ENCODE measurements at regions not wholly inside any gene's neighbourhood (a gene's known extent, or its start where the extent isn't known, plus 50 kb on each side); places are given as distances from the start of the nearest gene placed in this dataset.

DNA sequence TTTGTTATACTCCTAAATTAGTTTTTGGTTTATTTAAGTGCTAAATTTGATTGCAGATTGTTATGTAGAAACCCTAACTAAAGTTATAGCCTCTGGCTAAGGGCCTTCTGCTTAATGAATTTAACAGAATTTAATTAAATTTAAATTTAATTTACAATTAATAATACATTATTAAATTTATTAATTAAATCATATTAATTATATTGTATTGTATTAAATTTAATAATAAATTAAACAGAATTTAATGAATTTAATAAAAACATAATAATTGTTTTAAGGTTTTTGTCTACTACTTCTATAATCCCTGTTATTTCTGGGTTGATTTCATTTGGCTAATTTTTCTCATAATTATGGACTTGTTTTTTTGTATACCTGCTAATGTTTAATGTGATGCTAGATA is 141.9 kb upstream of the TECRL start:
- no peak for DNase-seq

DNA sequence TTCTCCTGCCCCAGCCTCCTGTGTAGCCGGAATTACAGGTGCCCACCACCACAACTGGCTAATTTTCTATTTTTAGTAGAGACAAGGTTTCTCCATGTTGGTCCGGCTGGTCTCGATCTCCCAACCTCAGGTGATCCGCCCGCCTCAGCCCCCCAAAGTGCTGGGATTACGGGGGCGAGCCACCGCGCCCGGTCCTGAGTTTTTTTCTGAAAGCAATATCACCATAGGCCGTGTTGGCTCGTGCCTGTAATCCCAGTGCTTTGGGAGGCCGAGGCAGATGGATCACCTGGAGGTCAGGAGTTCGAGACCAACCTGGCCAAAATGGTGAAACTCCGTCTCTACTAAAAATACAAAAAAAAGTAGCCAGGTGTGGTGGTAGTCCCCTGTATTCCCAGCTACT is 136.3 kb upstream of the TECRL start:
- DNase-seq, result no peak

- DNase-seq, result peak; percentile 33
These were observed 130.1 kb upstream of the TECRL start for GRCh38 chr4:64539234-64539849.

DNA sequence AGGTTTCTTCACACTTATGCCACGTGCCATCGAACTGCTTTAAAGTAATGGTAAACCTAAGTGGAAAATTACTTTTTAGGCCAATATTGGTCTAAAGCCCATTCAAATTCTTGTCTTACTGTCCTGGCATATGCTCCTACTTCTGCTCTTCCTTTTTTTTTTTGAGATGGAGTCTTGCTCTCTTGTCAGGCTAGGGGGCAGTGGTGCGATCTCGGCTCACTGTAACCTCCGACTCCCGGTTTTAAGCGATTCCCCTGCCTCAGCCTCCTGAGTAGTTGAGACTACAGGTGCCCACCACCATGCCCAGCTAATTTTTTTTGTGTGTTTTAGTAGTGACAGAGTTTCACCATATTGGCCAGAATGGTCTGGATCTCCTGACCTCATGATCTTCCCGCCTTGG is 129.0 kb upstream of the TECRL start:
- DNase-seq, result no peak

- DNase-seq, result no peak
These were observed 124.4 kb upstream of the TECRL start for GRCh38 chr4:64533637-64534036.

- no peak for DNase-seq
These were observed 123.9 kb upstream of the TECRL start for GRCh38 chr4:64533159-64533558.

DNA sequence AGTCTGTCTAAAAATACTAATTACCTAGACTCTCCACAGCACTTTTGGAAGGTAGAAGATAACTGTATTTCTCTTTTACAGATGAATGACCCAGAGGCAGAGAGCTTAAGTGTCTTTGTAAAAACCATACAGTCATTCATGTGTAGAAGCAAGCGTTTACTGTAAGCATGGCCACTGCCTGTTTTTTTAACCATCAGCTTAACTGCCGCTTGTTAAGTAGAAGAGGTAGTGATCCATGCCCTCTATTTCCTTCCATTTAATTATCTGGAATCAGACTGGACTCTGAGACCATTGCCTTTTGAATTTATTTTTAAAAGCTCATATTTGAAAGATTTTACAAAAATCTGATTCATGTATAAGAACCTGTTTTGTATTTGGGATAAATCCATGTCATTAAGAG is 111.2 kb upstream of the TECRL start:
- DNase-seq, result no peak

GRCh38 chr4:64518600-64518999 is 109.3 kb upstream of the TECRL start:
- DNase-seq, result no peak

DNA sequence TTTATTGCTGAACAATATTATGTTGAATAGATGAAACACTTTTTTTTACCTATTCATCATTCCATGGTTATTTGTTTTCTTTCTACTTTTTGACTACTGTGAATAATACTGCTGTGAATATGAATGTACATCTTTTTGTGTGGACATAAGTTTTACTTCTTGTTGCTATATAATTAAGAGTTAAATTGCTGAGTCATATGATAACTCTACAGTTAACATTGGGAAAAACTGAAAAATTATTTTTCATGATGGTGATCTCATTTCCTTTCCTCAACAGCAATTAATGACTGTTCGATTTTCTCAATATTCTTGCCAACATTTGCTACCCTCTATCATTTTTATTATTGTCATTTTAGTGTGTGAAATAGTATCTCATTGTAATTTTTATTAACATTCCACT is 106.9 kb upstream of the TECRL start:
- no peak for DNase-seq

- DNase-seq, result no peak
These were observed 98.8 kb upstream of the TECRL start for GRCh38 chr4:64508089-64508488.

DNA sequence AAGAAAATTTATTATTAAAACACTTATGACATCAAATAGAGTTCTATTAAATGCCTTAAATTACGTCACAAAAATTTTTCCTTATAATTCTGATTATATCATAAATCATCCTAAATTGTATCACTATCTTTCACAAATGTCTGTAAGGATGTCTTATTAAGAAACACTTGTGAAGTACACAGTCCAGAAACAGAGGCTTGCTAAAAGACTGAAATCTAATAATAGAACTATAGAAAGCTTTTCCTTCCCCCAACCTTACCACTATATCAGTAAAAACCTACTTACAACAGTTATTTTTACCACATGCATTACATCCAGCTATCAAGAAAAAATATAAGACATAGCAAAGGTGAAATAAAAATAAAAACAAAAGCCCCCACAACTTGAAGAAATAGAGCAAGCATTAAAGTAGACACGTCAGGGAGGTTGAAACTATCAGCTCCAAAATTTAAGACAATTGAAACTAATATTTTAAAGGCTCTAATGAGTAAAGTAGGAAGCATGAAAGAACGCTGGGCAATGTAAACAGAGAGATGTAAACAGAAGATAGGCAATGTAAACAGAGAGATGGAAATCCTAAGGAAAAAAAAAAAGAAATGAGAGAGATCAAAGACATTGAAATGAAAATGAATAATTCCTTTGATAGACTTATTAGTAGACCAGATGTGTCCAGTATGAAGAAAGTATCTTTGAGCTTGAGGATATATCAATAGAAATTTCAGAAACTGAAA is 94.9 kb upstream of the TECRL start:
- no peak for DNase-seq

GRCh38 chr4:64503416-64503815 is 94.2 kb upstream of the TECRL start:
- DNase-seq, result no peak

DNA sequence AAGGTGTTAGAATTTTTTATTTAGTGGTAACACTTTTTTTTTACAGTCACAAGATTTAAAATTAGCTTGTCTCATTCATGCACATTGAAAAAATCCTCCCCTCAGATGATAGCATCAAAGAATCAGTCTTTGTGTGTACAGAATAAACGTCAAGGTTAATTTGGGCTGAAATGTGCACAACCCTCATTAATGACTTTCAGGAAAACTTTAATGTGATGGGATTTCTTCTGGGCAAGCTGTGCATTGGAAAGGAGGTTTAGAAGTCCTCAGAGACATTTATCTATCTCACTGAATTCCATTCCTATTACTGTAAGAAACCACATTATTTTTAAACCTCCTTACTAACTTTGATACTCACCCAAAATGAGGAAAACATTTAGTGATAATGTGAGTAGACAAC is 88.2 kb upstream of the TECRL start:
- DNase-seq, result no peak

GRCh38 chr4:64495946-64496345 is 86.7 kb upstream of the TECRL start:
- DNase-seq, result no peak

DNA sequence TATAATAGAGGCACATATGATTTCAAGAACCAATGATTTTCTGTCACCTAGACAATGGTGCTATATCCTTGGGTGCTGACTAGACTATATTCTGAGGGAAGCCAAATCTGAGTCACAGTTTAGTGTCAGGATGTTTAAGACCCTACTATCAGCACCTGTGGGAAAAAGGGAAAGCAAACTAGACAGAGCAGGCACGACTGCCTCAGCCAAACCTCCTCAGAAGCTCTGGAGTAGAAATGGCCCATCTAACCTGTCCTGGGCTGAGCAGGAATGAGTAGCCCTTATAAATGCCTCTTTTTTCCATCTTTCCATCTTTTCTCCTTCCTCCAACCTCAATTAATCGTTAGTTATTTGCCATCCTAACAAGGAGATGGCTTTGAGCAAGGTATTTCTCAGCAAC is 80.4 kb upstream of the TECRL start:
- DNase-seq, result no peak

DNA sequence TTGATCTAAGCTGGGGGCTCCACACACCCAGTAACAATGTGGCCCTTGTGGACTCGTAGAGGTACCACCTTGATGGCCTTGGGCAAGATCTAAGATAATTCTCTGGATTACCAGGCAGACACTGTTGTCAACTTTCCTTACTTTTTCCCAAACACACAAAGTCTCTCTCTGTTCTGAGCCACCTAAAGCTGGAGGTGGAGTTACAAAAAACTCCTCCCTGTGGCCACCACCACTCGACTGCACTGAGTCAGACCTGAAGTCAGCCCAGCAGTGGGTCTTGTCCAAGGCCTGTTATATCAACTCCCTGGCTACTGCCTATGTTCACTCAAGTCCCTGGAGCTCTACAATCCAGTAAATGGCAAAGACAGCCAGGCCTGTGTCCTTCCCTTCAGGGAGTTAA is 70.1 kb upstream of the TECRL start:
- DNase-seq, result no peak

DNA sequence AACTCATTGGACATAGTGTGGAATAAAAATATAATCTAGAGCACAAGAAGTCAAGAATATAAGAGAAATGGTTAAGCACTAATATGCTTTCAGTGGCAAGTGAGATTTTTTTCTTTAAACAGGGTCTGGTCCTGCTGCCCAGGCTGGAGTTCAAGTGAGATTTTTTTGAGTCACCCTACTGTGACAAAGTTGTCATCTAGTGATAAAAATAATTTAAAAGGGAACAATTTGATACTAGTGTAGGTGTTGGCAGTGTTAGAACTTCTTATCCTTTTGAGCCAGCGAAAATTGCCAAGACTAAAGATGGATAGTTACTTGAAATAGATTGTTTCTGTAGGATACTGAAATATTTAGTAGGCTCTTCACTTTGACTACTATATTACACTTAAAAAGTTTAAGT is 67.9 kb upstream of the TECRL start:
- DNase-seq, result no peak

DNA sequence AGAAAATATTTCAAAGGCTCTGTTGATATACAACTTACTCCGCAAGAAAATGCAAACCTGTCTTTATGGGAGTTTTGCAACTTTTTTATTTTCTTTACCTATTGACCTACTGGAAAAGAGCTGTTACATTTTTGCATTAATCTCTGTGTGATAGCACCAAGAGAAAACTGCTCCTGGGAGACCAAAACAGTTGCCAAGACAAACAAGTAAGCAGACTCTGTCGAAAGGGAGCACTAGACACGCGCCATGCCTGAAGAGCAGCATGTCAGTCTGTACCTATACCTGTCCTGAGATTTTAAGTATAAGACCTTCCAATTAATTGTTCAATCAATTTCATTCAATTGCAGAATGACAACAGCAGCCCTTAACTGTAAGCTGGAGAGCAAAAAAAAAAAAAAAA is 56.0 kb upstream of the TECRL start:
- no peak for DNase-seq

DNA sequence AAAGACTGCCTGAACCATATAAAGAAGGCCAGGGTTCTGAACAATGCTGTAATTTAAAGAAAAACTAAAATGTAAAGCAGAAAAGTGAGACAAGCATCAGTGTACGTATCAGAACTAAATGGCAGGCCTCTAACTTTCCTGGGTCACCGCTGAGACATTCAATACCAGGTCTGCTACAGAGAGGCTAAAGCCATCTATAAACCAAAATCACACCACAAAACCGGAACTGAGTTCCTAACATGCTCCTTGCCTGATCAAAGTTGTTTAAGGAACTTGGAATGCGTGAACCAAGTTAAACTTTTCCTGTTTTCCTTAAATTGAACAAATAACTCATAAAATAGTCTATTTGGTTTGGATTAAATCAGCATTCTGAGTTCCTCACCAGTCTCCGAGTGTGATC is 55.3 kb upstream of the TECRL start:
- no peak for DNase-seq

All from SHP77 treated with DMSO at 0.1 percent for 48 hours (cell line).